ENCODE measurements at regions not wholly inside any gene's neighbourhood (a gene's known extent, or its start where the extent isn't known, plus 50 kb on each side); places are given as distances from the start of the nearest gene placed in this dataset.

DNA sequence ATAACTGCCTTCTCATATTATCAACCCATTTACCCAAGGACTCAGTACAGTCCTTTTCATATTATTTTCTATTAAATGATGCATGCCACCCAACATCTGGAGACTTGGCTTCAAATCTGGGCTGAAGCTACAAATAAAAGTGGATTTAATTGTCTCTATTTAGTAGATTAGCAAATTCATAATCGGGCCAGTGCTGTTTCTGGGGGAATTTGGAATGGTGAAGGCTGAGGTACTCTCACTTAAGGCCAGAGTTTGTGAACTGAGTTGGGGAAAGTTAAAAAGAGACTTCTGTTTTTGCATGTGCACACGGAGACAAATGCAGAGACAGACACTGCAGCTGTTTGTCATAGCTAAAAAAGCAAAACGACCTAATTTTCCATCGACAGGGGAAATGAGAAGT, 100.9 kb downstream of the PFDN4 start:
- Histone ChIP-seq H4K20me1 (ENCODE audit: insufficient read depth) (no peaks in the 10 kb centered on the region), H3K9me2 (ENCODE audit: insufficient read depth, low read length) (no peaks in the 10 kb centered on the region), H2AFZ (ENCODE audit: low read depth, low read length) (no peak overlapping the region), H3K4me2 (ENCODE audit: low read length) (no peak overlapping the region), H3K36me3 (ENCODE audit: insufficient read depth, low read length) (no peaks in the 10 kb centered on the region), H3K9ac (ENCODE audit: low read length) (no peak overlapping the region), H3F3A (ENCODE audit: insufficient read depth, low read length, poor library complexity, severe bottlenecking) (no peaks in the 10 kb centered on the region), H3K4me3 (ENCODE audit: low read length) (no peak overlapping the region), H3K9me3 (ENCODE audit: low read length) (no peaks in the 10 kb centered on the region), H3K27me3 (ENCODE audit: insufficient read depth, low read depth, low read length) (no peaks in the 10 kb centered on the region), H3K79me2 (replicated peaks; ENCODE audit: insufficient read depth, low read length) (no peaks in the 10 kb centered on the region), H3K27ac (ENCODE audit: low read length) (no peak overlapping the region)
- TF ChIP-seq RAD21 (conservative IDR thresholded peaks at IDR 0.05): no peak
- no peak for TF ChIP-seq CTCF (IDR thresholded peaks at IDR 0.05; ENCODE audit: poor library complexity, severe bottlenecking)

DNA sequence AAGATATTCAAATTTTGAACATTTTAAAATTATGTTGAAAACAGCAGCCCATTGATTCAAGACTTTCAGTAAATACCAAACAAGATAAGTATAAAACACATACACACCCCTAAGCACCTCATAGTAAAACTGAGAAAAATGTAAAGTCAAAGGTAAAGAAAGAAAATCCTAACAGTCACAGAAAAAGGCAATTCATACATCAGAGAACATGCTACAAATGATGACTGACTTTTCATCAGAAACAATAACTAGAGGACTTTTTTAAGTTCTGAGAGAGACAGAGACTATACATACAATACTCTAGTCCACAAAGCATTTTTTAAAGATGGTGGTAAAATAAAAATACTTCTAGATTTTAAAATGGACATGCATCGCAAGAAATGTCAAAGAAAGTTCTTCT, 111.0 kb downstream of the PFDN4 start:
- Histone ChIP-seq H3K9ac (ENCODE audit: low read length) (no peak overlapping the region), H2AFZ (ENCODE audit: low read depth, low read length) (no peak overlapping the region), H3K27ac (ENCODE audit: low read length) (no peak overlapping the region), H4K20me1 (ENCODE audit: insufficient read depth) (no peaks in the 10 kb centered on the region), H3K36me3 (ENCODE audit: insufficient read depth, low read length) (no peaks in the 10 kb centered on the region), H3F3A (ENCODE audit: insufficient read depth, low read length, poor library complexity, severe bottlenecking) (no peaks in the 10 kb centered on the region), H3K9me3 (ENCODE audit: low read length) (no peaks in the 10 kb centered on the region), H3K9me2 (ENCODE audit: insufficient read depth, low read length) (no peaks in the 10 kb centered on the region), H3K27me3 (ENCODE audit: insufficient read depth, low read depth, low read length) (no peaks in the 10 kb centered on the region), H3K4me3 (ENCODE audit: low read length) (no peak overlapping the region), H3K4me2 (ENCODE audit: low read length) (no peak overlapping the region), H3K79me2 (replicated peaks; ENCODE audit: insufficient read depth, low read length) (no peaks in the 10 kb centered on the region)
- TF ChIP-seq EP300 (conservative IDR thresholded peaks at IDR 0.05; ENCODE audit: poor library complexity, severe bottlenecking): no peak
- TF ChIP-seq CTCF (IDR thresholded peaks at IDR 0.05; ENCODE audit: poor library complexity, severe bottlenecking): no peak
- TF ChIP-seq SMC3 (conservative IDR thresholded peaks at IDR 0.05; ENCODE audit: poor library complexity): no peak
- TF ChIP-seq POLR2AphosphoS5 (IDR thresholded peaks at IDR 0.05): no peak
- no peak for TF ChIP-seq RAD21 (conservative IDR thresholded peaks at IDR 0.05)

GRCh38 chr20:54320148-54320607, 112.3 kb downstream of the PFDN4 start:
- no peaks in the 10 kb centered on the region for H3F3A ChIP-seq (ENCODE audit: insufficient read depth, low read length, poor library complexity, severe bottlenecking)
- no peak overlapping the region for H3K4me2 ChIP-seq (ENCODE audit: low read length)
- no peak overlapping the region for H3K4me3 ChIP-seq (ENCODE audit: low read length)
- no peaks in the 10 kb centered on the region for H4K20me1 ChIP-seq (ENCODE audit: insufficient read depth)
- H2AFZ ChIP-seq (ENCODE audit: low read depth, low read length): no peak overlapping the region
- no peak overlapping the region for H3K9ac ChIP-seq (ENCODE audit: low read length)
- TF ChIP-seq EZH2 (IDR thresholded peaks at IDR 0.05; ENCODE audit: borderline replicate concordance, insufficient read depth, low read length, poor library complexity, severe bottlenecking) (no peak), SMC3 (conservative IDR thresholded peaks at IDR 0.05; ENCODE audit: poor library complexity) (no peak), MXI1 (conservative IDR thresholded peaks at IDR 0.05; ENCODE audit: poor library complexity, severe bottlenecking) (no peak), POLR2AphosphoS5 (IDR thresholded peaks at IDR 0.05) (no peak), REST (IDR thresholded peaks at IDR 0.05; ENCODE audit: borderline replicate concordance) (no peak), CTCF (IDR thresholded peaks at IDR 0.05; ENCODE audit: poor library complexity, severe bottlenecking) (no peak), TAF1 (IDR thresholded peaks at IDR 0.05; ENCODE audit: low read depth) (no peak), EP300 (conservative IDR thresholded peaks at IDR 0.05; ENCODE audit: poor library complexity, severe bottlenecking) (no peak), RAD21 (conservative IDR thresholded peaks at IDR 0.05) (no peak)
- no peaks in the 10 kb centered on the region for H3K9me3 ChIP-seq (ENCODE audit: low read length)
- H3K36me3 ChIP-seq (ENCODE audit: insufficient read depth, low read length): no peaks in the 10 kb centered on the region
- H3K27ac ChIP-seq (ENCODE audit: low read length): no peak overlapping the region
- no peaks in the 10 kb centered on the region for H3K79me2 ChIP-seq (replicated peaks; ENCODE audit: insufficient read depth, low read length)
- H3K27me3 ChIP-seq (ENCODE audit: insufficient read depth, low read depth, low read length): no peaks in the 10 kb centered on the region
- no peaks in the 10 kb centered on the region for H3K9me2 ChIP-seq (ENCODE audit: insufficient read depth, low read length)
